Adrenal gland (tissue), 5 donors: ENCODE measurements at regions not wholly inside any gene's neighbourhood (a gene's known extent, or its start where the extent isn't known, plus 50 kb on each side); places are given as distances from the start of the nearest gene placed in this dataset.

Experiments used
- CTCF ChIP-seq, 6 experiments: fragments of 450-650 bp in 4 of 6; fragments of 200-600 bp in 2 of 6; sonication (generic) in 1 of 6; IDR thresholded peaks; 1 replicate in 5 of 6; 2 replicates in 1 of 6; pipeline versions ENCODE4 v1.5.1 to v1.8.0; 2016 to 2021; ENCODE audit warnings: antibody characterized with exemption in 6 of 6, mild to moderate bottlenecking in 2 of 6, moderate library complexity in 1 of 6
- POLR2A ChIP-seq, 2 donors: fragments of 450-650 bp; IDR thresholded peaks; one replicate each; pipeline ENCODE4 v1.6.1; 2017; ENCODE audit warnings: antibody characterized with exemption in 2 of 2, mild to moderate bottlenecking in 2 of 2, moderate library complexity in 1 of 2
- donor health status: DM: no; HTN: no; CAD: no.

DNA sequence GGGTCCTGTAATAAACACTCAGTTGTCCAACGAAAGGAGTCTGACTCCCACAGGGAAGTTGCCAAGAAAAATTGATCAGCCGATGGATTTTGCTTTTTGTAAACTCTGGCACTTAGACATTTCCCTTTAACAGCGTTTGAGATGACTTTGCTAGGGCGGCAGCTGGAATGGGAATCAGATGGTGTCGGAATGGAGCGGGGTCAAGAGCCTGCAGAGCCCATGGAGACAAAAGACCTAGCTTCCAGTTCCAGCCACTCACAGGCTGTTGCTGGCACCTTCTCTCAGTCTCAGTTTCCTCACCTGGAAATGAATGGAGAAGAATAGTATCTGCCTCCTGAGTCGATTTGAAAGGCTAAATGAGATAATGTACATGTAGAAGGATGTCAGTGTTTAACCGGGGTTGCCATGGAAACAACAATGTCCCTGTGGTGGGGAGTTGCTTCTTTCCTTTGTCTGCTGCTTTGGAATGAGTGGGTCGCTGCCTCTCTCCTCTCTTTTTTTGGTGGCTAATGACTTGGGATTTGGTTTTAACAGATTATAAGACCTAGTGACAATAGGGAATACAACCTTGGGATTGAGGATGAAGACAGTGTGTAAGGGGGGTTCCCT, 137.4 kb downstream of the GAS1 start:
- TF ChIP-seq POLR2A (IDR thresholded peaks at IDR 0.05) (no peak), CTCF (IDR thresholded peaks at IDR 0.05) (no peak)
